Pulmonary artery endothelial cell (primary cell): ENCODE measurements at regions not wholly inside any gene's neighbourhood (a gene's known extent, or its start where the extent isn't known, plus 50 kb on each side); places are given as distances from the start of the nearest gene placed in this dataset.

Source experiments
- DNase-seq: peaks from one replicate; pipeline ENCODE4 v3.0.0-alpha.2; 2011; ENCODE audit warnings: low read depth, low spot score

DNA sequence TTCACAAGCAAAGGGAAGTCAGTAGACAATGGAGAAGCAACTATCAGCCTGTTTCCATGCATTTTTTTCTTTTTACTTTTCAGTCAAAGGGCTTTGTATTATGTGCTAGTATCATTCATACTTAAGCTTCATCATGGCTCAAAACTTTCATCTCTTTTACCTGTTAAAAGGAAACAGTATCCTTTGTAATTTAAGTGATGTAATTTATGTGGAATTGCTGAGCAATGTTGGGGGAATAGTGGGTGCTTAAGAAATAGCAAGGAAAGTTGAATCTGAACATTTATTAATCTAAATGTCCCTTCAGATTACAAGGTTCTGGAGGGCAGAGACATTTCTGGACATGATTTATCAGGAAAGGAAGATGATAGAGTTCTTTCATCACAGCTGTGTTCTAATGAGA is 915.3 kb downstream of the VRK1 start:
- no peak for DNase-seq

- no peak for DNase-seq
Observed at GRCh38 chr14:97713023-97713422, 915.8 kb downstream of the VRK1 start.

DNA sequence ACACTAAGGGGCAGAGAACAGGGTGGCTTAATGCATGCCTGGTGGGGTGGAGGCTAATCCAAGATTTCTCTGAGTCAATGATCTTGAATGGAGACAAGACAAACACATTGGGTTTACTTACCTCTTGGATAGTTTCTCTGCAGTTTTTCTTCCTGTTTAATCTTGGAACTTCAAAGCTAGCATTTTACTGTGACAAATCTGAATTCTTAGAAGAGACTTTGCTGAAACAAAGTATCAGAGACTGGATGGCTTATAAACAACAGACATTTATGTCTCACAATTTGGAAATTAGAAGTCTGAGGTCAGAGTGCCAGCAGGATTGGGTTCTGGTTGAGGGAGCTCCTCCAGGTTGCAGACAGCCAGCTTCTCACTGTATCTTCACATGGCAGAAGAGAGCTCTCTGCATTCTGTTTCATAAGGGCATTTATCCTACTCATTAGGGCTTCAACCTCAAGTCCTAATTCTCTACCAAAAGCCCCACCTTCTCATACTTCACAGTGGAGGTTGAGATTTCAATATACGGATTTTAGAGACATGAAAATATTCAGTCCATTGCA is 921.8 kb downstream of the VRK1 start:
- DNase-seq: no peak

- DNase-seq: no peak
Observed at GRCh38 chr14:97719931-97720330, 922.7 kb downstream of the VRK1 start.

DNA sequence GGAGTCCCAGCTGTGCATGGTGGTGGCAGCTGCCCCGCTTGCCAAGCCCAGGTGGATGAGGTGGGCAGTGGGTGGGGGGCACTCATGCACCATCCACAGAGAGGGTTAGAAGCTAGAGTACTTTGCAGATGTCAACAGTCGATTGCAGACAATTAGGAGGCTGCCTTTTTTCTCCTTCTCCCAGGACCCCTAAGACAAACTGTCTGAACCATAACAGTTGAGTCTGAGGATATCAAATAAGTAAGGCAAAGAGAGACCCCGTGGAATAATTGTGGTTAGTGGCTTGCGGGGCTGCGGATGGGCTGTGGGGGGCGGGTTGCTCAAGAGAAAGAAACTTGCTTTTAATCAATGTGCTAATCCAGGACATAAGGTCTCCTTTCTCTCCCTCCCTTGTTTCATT is 926.2 kb downstream of the VRK1 start:
- DNase-seq: no peak

GRCh38 chr14:97723819-97724218 is 926.6 kb downstream of the VRK1 start:
- no peak for DNase-seq

- no peak for DNase-seq
Observed at GRCh38 chr14:97724265-97724731, 927.1 kb downstream of the VRK1 start.

DNA sequence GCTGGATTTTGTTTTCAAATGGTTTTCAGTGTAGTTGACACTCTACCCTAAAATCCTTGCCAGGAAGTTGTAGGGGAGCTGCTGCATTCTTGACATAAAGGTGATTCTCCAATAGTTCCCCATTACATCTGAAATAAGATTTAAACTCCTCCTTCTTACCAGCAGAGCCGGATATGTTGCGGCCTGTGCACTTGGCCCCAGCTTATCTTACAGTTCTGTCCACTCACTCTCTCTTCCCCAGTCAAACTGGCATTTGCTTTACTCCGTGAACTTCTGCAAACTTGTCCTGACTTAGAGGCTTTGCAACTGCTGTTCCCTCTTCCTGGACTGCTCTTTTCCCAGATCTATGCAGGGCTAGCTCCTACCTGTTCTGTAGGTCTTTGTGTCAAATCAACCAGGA is 929.5 kb downstream of the VRK1 start:
- no peak for DNase-seq

DNA sequence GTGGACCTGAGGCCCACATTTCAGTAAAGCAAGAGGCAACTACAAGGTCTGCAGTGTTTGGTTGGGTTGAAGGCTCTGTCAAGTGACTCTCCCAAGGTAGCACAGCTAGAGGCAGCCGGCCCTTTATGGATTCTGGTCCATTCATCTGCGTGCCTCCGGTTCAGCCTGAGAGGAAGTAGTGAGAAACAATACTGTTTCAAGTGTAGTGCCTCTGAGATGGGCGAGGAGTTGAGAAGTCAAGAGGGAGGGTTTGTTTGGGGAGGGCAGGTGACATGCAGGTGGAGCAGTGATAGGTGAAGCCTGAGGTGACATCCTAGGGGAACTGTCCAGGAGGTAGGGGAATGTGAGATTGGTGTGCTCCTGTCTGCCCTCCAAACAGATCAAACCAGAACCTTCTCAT is 933.5 kb downstream of the VRK1 start:
- no peak for DNase-seq

GRCh38 chr14:97731800-97732199 is 934.6 kb downstream of the VRK1 start:
- no peak for DNase-seq

- no peak for DNase-seq
Observed at GRCh38 chr14:97747316-97747715, 950.1 kb downstream of the VRK1 start.

DNA sequence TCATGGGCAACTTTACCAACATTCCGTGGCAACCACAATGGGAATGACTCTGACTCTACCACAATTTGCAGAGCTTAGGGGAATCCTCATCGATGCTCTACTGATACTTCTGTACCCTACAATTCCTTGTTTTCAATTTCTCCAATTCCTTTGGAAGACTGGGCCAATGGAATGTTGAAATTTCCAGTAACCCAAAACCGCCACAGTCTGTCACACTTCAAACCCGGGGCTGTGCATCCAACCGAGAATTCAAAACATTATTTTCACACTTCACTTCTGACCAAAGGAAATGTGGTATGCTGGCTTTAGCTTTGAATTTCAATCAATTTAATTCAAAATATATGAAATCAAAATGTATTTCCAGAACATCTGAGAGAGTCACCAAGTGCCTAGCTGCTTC is 951.4 kb downstream of the VRK1 start:
- no peak for DNase-seq

DNA sequence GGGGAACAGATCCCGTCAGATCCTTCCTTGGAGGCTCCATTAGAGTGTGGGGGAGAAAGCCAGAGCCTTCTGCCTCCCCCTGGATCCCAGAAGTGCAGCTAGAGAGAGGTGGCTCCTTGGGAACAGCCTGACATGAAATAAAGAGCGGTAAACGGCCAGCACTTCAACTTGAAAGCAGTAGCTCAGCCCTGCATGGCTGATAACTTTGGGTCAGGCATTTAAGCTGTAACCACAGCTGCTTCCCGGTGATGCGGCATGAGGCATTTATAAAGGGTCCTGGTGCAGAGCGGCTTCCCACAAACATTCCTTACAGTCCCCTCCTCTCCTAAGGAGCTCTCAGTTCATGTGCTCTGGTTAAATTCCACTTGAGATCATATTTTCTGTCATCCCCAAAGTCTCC is 960.3 kb downstream of the VRK1 start:
- no peak for DNase-seq

GRCh38 chr14:97760050-97760449 is 962.9 kb downstream of the VRK1 start:
- no peak for DNase-seq

DNA sequence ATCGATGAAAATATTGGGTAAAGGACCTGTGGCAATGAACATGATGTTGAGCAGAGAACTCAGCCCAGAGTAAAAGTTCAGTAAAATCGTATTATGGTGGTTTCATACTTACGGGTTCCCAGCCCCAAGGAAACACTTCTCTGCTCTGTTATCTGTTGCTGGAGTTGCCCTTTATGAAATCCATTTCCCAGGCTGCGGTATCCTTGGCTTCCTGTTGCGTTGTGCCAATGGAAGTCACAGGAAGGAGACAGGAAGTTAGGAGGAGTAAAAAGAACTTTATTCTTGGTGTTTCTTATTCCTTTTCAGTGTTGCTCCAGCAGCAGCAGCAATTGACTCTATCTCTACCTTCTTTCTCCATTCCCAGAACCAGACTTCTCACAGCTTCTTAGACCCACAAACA is 965.2 kb downstream of the VRK1 start:
- no peak for DNase-seq

DNA sequence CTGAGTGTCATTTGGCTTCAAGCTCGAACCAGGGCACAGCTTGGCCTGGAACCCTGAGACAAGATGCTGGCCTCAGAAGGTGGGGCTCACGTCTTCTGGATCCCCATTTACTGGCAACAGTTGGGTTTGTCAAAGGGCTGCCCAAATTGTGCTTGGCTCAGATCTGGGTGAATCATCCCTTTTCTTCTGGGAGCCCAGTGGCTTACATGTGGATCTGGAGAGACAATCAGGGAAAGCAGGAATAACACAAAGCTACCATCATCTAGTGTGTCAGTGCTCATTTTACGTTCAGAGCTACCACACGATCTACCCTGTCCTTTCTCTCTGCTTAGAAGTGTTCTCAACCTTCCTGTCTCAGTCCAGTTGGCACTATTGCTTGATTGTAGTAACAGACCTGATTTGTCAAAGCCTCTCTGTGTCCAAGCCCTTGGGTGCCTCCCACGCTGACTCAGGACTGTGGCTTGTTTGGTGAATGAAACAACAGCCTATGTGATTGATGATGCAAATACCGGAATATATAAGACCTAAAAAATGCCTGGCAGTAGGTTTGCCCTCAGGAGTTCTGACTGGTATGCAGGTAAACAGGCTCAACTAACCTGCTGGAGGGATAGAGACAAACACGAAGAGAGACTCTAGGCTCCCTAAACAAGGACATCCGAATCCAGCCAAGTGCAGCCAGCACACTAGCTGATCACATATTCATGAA is 974.3 kb downstream of the VRK1 start:
- no peak for DNase-seq

DNA sequence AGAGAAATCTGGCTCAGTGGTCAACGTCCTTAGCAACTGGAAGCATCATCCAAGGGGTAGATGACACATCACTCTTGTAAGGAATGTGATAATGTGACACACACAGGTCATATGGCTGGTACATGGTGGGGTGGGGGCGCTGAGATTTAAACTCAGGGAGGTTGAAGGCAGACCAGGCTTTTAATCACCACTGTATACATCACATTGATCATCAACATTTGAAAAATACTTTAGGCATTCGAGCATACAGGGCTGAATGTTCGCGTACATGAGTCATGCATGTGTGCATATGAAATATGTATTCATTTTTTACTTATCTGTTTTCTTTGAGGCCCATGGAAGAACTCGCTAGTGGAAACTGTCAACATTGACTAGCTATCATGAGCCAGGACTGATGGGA is 976.4 kb downstream of the VRK1 start:
- DNase-seq: no peak

- no peak for DNase-seq
Observed at GRCh38 chr14:97776890-97777558, 979.8 kb downstream of the VRK1 start.

DNA sequence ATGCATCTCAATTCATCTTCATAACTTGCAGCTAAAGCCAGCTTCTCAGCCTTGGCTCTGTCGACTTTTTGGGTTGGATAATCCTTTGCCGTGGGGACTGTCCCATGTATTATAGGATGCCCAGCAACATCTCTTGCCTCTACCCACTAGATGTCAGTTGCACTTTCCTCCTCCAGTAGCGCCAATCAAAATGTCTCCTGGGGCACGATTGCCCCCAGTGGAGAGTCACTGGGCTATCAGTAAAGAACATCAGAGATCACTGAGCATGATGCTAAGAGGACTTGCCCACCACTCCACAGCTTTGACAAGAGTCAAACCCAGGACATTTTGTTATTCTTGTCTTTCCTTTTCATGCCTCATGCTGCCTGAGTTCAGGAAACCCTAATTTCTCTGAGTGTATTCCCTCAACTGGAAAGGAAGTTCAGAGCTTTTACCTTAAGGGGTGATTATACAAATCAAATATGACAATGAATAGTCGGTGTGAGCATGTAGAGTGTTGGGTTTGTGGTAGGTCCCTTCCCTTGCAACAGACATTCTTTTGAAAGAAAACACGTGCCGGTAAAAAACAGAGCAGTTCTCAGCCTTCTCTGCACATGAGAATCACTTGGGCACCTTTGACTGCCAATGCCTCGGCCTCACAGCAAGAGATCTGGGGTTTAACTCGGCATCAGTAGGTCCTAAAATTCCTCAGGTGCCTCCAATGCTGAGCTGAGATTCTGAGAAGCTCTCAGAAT is 980.6 kb downstream of the VRK1 start:
- no peak for DNase-seq

DNA sequence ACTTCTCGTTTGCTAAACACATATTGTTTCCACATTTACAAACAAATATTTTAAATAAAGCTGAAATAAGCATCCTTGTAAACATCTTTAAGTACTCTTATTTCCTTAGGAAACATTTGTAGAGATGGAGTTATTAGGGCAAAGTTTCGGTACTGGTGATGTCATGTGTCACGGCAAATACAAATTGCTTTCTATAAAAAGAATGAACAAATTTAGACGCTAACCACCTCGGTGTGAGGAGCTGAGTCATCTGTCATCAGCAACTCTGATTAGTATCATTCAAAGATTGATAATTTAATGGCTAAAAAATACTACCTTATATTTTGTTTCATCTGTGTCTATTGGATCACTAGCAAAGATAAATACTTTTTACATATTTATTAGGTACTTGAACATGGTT is 982.0 kb downstream of the VRK1 start:
- DNase-seq: no peak

- DNase-seq: no peak
Observed at GRCh38 chr14:97780804-97781203, 983.6 kb downstream of the VRK1 start.

DNA sequence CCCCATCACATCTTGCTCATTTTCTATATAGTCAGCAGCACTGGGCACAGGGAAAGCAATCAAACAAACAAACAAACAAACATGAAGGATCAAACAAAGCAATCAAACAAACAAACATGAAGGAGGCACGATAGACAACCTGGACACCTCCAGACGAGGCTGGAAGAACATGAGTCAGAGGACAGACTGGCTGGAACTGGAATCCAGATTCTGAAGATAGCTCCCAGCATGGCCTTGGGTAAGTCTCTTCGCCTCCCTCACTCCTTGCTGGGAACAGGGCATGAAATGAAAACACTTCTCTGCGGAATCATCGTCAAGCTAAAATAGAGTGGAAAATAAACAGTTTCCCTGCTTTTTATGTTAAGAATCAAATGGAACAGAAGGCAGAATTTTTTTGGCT is 984.8 kb downstream of the VRK1 start:
- DNase-seq: no peak
